Prostate gland (tissue), 2 donors: ENCODE measurements at regions not wholly inside any gene's neighbourhood (a gene's known extent, or its start where the extent isn't known, plus 50 kb on each side); places are given as distances from the start of the nearest gene placed in this dataset.
"Not testable (repeated sequence)": the region's sequence is repeated elsewhere in the genome, so short reads cannot be mapped to it uniquely, and the experiment has no call there.

Source experiments
- DNase-seq: peaks from one replicate; pipeline ENCODE4 v3.0.0-alpha.2; 2019; ENCODE audit warnings: low spot score
- H3K27ac ChIP-seq, 2 donors: fragments of 200-600 bp; sonication (generic); 2 replicates each; pipeline ENCODE4 v1.5.1; 2017 to 2019
- H3K27me3 ChIP-seq: fragments of 200-600 bp; sonication (generic); replicated peaks from 2 replicates; pipeline ENCODE4 v1.5.1; 2019; ENCODE audit not compliant: insufficient read depth
- H3K36me3 ChIP-seq, 2 donors: fragments of 200-600 bp; sonication (generic); 1 replicate in 1 of 2; 2 replicates in 1 of 2; pipeline versions ENCODE4 v1.5.1 to v1.8.1; 2017 to 2019
- H3K4me1 ChIP-seq: fragments of 200-600 bp; sonication (generic); replicated peaks from 2 replicates; pipeline ENCODE4 v1.5.1; 2019
- H3K4me3 ChIP-seq, 2 donors: fragments of 200-600 bp; sonication (generic); 2 replicates each; pipeline ENCODE4 v1.5.1; 2017 to 2019
- H3K9me3 ChIP-seq: fragments of 200-600 bp; sonication (generic); 2 replicates; pipeline ENCODE4 v1.5.1; 2017
- POLR2A ChIP-seq: fragments of 450-650 bp; IDR thresholded peaks from one replicate; pipeline ENCODE4 v1.6.1; 2016; ENCODE audit warnings: antibody characterized with exemption, mild to moderate bottlenecking
- POLR2AphosphoS5 ChIP-seq: sonication (generic); formaldehyde crosslinking; IDR thresholded peaks from one replicate; pipeline ENCODE4 v1.6.1; 2017; ENCODE audit warnings: antibody characterized with exemption
- WGBS: methylation state at CpG from one replicate; pipeline ENCODE4 v1.1.5; 2018; 5-methylcytosine and 5-hydroxymethylcytosine counted together
- intact Hi-C: fragments of 100-400 bp; cut with DNase I; formaldehyde crosslinking; loops from one replicate; pipeline ENCODE4 v1.14.2; 2022
- TF ChIP-seq, protein P1 (sequence below), 4 experiments: fragments of 200-600 bp in 2 of 4; fragments of 450-650 bp in 2 of 4; sonication (generic) in 2 of 4; IDR thresholded peaks; 1 replicate in 3 of 4; 2 replicates in 1 of 4; pipeline ENCODE4 v1.5.1; 2016 to 2019; ENCODE audit warnings: antibody characterized with exemption in 4 of 4, mild to moderate bottlenecking in 2 of 4, moderate library complexity in 2 of 4

DNA sequence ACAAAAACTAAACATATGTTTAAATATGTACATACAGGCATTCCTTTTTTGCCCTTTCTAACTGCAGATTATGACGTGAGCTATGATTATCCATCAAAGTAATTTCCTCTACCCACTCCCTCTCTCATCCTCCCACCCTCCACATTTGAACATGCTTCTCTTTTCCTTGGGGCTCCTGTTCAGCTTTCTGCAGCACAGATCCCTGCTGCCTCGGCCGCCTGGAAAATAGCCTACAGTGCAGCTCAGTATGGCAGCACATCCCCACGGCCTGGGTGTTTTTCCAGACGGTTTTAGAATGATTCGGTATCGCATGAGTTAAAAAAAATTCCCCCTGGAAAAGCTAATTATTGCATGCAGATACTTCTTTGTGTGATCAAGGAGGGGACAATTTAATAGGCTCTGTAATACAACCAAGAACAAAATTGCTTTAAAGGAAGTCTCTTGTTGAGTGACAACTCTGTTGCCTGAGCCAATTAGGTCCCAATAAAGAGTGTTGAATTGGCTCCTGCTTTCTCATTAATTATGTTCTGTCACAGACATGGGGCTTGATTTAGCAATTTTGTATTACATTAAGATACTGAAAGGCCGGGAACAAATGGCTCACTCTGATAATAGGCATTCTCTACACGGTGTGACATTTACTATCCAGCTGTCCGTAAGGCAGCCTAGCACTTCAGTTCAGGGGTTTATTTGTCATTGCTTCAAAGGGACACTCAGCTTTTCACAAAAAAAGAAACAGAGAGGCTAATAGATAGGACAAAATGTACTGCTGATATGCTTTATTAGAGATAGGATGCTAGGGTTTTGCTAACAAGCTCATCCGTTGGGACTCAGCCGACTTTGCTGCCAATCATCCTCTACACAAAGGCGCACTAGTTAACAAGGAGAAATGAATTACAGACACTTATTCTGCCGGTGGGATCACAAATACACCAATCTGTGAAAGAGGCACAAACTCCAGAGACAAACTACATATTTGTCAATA is 285.8 kb upstream of the G2E3 start:
- Histone ChIP-seq H3K27ac (no peak overlapping the region), H3K4me1 (no peaks in the 10 kb centered on the region)
- 52% methylated on average over 14 of the region's 14 CpGs for WGBS

DNA sequence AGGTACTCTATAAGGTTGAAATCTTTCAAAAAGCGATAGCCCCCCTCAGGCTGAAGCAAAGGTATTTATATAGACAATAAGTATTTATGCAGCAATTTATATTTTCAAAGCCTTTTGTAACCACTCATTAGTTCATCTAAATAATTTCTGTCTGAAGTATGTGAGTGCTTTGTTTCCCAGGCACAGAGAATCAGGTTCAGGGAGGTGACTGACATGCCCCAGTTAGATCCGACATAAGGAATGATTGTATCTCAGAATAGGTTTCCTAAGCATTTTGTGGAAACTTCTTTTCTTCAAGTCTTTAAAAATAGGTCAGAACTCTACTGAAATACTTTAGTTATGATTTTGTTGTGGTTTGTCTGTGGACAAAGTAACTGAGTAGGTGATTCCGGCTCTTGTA is 283.4 kb upstream of the G2E3 start:
- H3K36me3 ChIP-seq, result no peaks in the 10 kb centered on the region
- no peaks in the 10 kb centered on the region for H3K27me3 ChIP-seq
- no peak overlapping the region for H3K27ac ChIP-seq
- H3K4me3 ChIP-seq, result no peak overlapping the region
- intact Hi-C loops, result no loop called here
- 95% methylated on average over 3 of the region's 3 CpGs for WGBS
- H3K4me1 ChIP-seq, result no peaks in the 10 kb centered on the region
- TF ChIP-seq, protein P1, sequence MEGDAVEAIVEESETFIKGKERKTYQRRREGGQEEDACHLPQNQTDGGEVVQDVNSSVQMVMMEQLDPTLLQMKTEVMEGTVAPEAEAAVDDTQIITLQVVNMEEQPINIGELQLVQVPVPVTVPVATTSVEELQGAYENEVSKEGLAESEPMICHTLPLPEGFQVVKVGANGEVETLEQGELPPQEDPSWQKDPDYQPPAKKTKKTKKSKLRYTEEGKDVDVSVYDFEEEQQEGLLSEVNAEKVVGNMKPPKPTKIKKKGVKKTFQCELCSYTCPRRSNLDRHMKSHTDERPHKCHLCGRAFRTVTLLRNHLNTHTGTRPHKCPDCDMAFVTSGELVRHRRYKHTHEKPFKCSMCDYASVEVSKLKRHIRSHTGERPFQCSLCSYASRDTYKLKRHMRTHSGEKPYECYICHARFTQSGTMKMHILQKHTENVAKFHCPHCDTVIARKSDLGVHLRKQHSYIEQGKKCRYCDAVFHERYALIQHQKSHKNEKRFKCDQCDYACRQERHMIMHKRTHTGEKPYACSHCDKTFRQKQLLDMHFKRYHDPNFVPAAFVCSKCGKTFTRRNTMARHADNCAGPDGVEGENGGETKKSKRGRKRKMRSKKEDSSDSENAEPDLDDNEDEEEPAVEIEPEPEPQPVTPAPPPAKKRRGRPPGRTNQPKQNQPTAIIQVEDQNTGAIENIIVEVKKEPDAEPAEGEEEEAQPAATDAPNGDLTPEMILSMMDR (IDR thresholded peaks at IDR 0.05), result no peak
- TF ChIP-seq POLR2AphosphoS5, result no peak
- TF ChIP-seq POLR2A, result no peak
- no peaks in the 10 kb centered on the region for H3K9me3 ChIP-seq
- DNase-seq, result no peak

More for the DNA sequence above, 285.8 kb upstream of the G2E3 start:
- TF ChIP-seq POLR2A (no peak), POLR2AphosphoS5 (no peak)
- TF ChIP-seq, protein P1 (IDR thresholded peaks at IDR 0.05), result no peak
- intact Hi-C loops, result no loop called here
- H3K9me3 ChIP-seq, result no peaks in the 10 kb centered on the region
- no peaks in the 10 kb centered on the region for H3K36me3 ChIP-seq
- no peaks in the 10 kb centered on the region for H3K27me3 ChIP-seq
- DNase-seq, result no peak
- no peak overlapping the region for H3K4me3 ChIP-seq

DNA sequence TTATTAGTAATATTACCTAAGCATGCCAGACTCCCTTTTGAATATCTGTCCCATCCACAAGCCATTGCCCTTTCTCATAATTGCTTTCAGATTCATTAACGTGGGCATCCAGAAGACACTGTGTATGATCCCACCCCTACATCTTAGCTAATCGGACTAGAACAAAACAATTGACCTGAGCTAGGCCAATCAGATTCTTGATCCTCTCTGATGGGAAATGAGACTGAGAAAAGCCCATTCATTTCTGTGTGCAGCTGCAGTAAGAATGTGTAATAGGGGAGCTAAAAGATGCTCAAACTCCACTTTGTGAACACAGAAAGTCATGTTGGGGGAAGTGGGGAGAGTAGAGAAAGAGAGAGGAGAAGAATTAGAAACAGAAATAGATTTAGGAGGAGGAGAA is 281.7 kb upstream of the G2E3 start:
- DNase-seq, result no peak
- no peaks in the 10 kb centered on the region for H3K4me1 ChIP-seq
- H3K36me3 ChIP-seq, result no peaks in the 10 kb centered on the region
- intact Hi-C loops, result no loop called here
- 83% methylated on average over 2 of the region's 2 CpGs for whole genome bisulfite sequencing
- no peak for TF ChIP-seq POLR2A
- TF ChIP-seq, protein P1 (IDR thresholded peaks at IDR 0.05), result no peak
- no peak for TF ChIP-seq POLR2AphosphoS5
- H3K9me3 ChIP-seq, result no peaks in the 10 kb centered on the region
- no peak overlapping the region for H3K27ac ChIP-seq
- no peaks in the 10 kb centered on the region for H3K27me3 ChIP-seq
- H3K4me3 ChIP-seq, result no peak overlapping the region

DNA sequence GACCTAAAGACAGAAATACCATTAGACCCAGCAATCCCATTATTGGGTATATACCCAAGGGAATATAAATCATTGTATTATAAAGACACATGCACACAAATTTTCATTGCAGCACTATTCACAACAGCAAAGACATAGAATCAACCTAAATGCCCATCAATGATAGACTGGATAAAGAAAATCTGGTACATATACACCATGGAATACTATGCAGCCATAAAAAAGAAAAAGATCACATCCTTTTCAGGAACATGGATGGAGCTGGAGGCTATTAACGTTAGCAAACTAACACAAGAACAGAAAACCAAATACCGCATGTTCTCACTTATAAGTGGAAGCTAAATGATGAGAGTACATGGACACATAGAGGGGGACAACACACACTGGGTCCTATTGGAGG is 280.1 kb upstream of the G2E3 start:
- H3K27me3 ChIP-seq, H3K4me3 ChIP-seq, H3K4me1 ChIP-seq, H3K27ac ChIP-seq, DNase-seq, H3K36me3 ChIP-seq, intact Hi-C loops, H3K9me3 ChIP-seq: not testable (repeated sequence)
- 94% methylated on average over 2 of the region's 2 CpGs for WGBS

DNA sequence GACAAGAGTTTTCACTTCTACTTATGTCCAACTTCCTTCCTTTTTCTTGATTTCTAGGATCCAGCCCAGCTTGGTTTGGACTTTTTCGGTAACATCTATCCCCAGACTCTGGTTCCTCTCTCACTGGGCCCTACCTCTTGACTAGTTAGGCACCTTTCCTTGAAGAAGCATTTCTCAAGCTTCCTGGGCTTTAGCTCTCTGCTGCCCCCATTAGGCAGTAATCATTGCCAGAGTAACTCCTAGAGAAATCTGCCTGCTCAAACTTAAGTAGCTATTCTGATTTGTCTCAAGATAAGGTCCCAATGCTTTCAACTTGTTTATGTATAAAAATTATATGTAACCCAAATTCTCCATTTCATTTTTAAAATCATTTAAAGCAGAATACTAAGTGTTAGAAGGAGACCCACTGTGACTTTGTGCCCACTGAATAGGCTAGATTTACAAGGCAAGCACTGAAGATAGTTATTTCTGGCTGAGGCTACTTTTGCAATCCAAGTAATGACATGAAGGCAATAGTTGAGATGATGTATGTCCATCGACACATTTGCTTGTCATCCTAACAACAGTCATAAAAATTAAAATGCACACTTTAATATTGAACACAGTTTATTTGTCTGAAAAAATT is 275.0 kb upstream of the G2E3 start:
- no peak overlapping the region for H3K27ac ChIP-seq
- WGBS, result 76% methylated on average over 2 of the region's 2 CpGs
- no peaks in the 10 kb centered on the region for H3K36me3 ChIP-seq
- no peaks in the 10 kb centered on the region for H3K9me3 ChIP-seq
- no peak overlapping the region for H3K4me3 ChIP-seq
- no peak for TF ChIP-seq POLR2A
- TF ChIP-seq POLR2AphosphoS5, result no peak
- TF ChIP-seq, protein P1 (IDR thresholded peaks at IDR 0.05), result peak in 1 of 4 experiments; percentile 33
- H3K4me1 ChIP-seq, result no peaks in the 10 kb centered on the region
- H3K27me3 ChIP-seq, result no peaks in the 10 kb centered on the region
- no peak for DNase-seq
- intact Hi-C loops, result no loop called here
